ENCODE measurements at regions not wholly inside any gene's neighbourhood (a gene's known extent, or its start where the extent isn't known, plus 50 kb on each side); places are given as distances from the start of the nearest gene placed in this dataset.

DNA sequence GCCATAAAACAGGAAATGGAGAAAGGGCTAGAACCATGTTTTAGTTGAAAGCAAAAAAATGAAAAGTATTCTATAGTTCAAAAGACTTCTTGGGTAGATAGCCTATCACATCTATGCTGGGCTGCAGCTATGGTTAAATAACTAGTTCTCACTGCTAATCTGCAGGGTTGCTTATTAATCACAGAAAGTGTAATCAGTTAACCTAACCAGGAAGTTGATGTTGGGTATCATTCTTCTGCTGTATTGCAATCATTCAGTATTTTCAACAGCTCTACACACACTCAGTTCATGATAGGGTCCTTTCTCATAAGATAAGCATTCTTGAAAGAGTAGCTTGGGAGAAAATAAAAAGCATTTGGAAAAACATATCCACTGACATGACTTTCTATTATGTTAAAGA, 135.2 kb upstream of the TCF21 start:
- intact Hi-C loops (cut with DNase I): no loop called here
- Histone ChIP-seq H3K27ac (no peak overlapping the region), H3K27me3 (no peaks in the 10 kb centered on the region), H3K36me3 (no peaks in the 10 kb centered on the region), H3K4me3 (replicated peaks in 1 of 3) (no peak overlapping the region), H3K9me3 (no peaks in the 10 kb centered on the region), H3K4me1 (no peaks in the 10 kb centered on the region)
- TF ChIP-seq POLR2A (IDR thresholded peaks at IDR 0.05) (no peak), CTCF (IDR thresholded peaks at IDR 0.05) (no peak)
- DNase-seq: no peak

DNA sequence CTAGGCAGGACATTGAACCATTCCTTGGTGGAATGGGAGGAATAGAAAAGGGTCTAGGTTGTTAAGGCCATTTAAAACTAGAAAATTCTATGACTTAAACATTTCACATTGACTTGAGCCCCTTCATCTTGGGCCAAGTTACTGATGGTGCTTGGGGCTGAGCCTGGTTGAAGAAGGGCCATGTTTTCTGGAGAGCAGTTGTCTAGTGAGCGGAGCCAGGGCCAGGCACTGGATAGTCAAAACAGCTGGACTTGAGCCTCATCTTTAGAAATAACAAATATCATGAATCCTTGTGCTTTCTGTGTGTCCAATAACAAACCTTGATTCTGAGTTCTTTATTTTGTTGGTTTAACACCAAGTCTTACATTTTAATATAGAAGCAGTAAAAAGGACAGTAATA, 134.6 kb upstream of the TCF21 start:
- 89 to 92% methylated on average over 1 of the region's 1 CpG for WGBS, 2 donors
- DNase-seq: no peak
- intact Hi-C loops (cut with DNase I): no loop called here
- no peak for TF ChIP-seq CTCF (IDR thresholded peaks at IDR 0.05)
- no peak for TF ChIP-seq POLR2A (IDR thresholded peaks at IDR 0.05)
- no peaks in the 10 kb centered on the region for H3K9me3 ChIP-seq
- no peaks in the 10 kb centered on the region for H3K36me3 ChIP-seq
- no peaks in the 10 kb centered on the region for H3K4me1 ChIP-seq
- H3K27me3 ChIP-seq: no peaks in the 10 kb centered on the region
- no peak overlapping the region for H3K4me3 ChIP-seq (replicated peaks in 1 of 3)
- no peak overlapping the region for H3K27ac ChIP-seq

GRCh38 chr6:133756078-133756695, 132.7 kb upstream of the TCF21 start:
- intact Hi-C loops (cut with DNase I): no loop called here
- no peaks in the 10 kb centered on the region for H3K36me3 ChIP-seq
- no peaks in the 10 kb centered on the region for H3K27me3 ChIP-seq
- TF ChIP-seq CTCF (IDR thresholded peaks at IDR 0.05) (no peak), POLR2A (IDR thresholded peaks at IDR 0.05) (no peak)
- no peak overlapping the region for H3K27ac ChIP-seq
- H3K4me1 ChIP-seq: no peaks in the 10 kb centered on the region
- no peaks in the 10 kb centered on the region for H3K9me3 ChIP-seq
- H3K4me3 ChIP-seq (replicated peaks in 1 of 3): no peak overlapping the region
- no peak for DNase-seq
- 77 to 82% methylated on average over 3 of the region's 3 CpGs for WGBS, 2 donors

DNA sequence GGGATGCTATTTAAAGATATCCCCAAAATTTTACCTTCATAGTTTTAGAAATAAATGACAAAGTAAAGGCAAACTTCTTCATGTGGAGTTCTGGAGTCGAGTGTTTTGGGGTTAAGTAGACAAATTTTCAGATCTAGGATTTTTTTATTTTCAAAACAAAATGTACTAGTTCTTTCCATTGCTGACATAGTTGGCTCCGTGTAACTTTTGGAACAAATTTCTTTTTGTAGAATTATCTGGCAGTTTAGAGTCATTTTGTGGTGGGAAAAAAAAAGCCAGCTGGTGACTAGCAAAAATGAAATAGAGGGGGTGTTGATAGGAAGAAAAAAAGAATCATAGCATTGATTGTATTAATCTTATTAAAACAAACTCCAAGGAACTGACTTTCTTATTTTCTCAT, 131.6 kb upstream of the TCF21 start:
- no peak overlapping the region for H3K27ac ChIP-seq
- no peaks in the 10 kb centered on the region for H3K27me3 ChIP-seq
- WGBS, 2 donors: 61 to 69% methylated on average over 2 of the region's 2 CpGs
- no peaks in the 10 kb centered on the region for H3K4me1 ChIP-seq
- TF ChIP-seq CTCF (IDR thresholded peaks at IDR 0.05) (no peak), POLR2A (IDR thresholded peaks at IDR 0.05) (no peak)
- intact Hi-C loops (cut with DNase I): no loop called here
- no peak for DNase-seq
- H3K4me3 ChIP-seq (replicated peaks in 1 of 3): no peak overlapping the region
- H3K36me3 ChIP-seq: no peaks in the 10 kb centered on the region
- H3K9me3 ChIP-seq: no peaks in the 10 kb centered on the region

GRCh38 chr6:133758815-133759335, 130.0 kb upstream of the TCF21 start:
- 50 to 60% methylated on average over 2 of the region's 2 CpGs for WGBS, 2 donors
- Histone ChIP-seq H3K27ac (no peak overlapping the region), H3K9me3 (no peaks in the 10 kb centered on the region)

More at GRCh38 chr6:133758815-133759335, 130.0 kb upstream of the TCF21 start:
- no peak for TF ChIP-seq CTCF (IDR thresholded peaks at IDR 0.05)
- TF ChIP-seq POLR2A (IDR thresholded peaks at IDR 0.05): no peak
- Histone ChIP-seq H3K36me3 (no peaks in the 10 kb centered on the region), H3K4me1 (no peaks in the 10 kb centered on the region), H3K4me3 (replicated peaks in 1 of 3) (no peak overlapping the region), H3K27me3 (no peaks in the 10 kb centered on the region)
- intact Hi-C loops (cut with DNase I): no loop called here
- DNase-seq: no peak
